ENCODE measurements at regions not wholly inside any gene's neighbourhood (a gene's known extent, or its start where the extent isn't known, plus 50 kb on each side); places are given as distances from the start of the nearest gene placed in this dataset.

- Histone ChIP-seq H3K27me3 (ENCODE audit: insufficient read depth, low read length) (no peaks in the 10 kb centered on the region), H3K18ac (ENCODE audit: insufficient read length, low read depth, low read length) (no peak overlapping the region), H3K9me3 (ENCODE audit: control insufficient read depth, low read depth, low read length) (no peaks in the 10 kb centered on the region), H3K79me2 (ENCODE audit: insufficient read depth, low read length) (no peaks in the 10 kb centered on the region), H3T11ph (ENCODE audit: low read length) (no peak overlapping the region), H4K20me1 (ENCODE audit: control insufficient read depth, insufficient read depth, insufficient read length) (no peaks in the 10 kb centered on the region), H3K79me1 (ENCODE audit: insufficient read depth, low read depth, low read length, poor library complexity, severe bottlenecking) (no peaks in the 10 kb centered on the region), H2AFZ (ENCODE audit: low read length) (no peak overlapping the region), H3K23ac (ENCODE audit: insufficient read length, low read depth, low read length) (no peak overlapping the region), H3K14ac (ENCODE audit: insufficient read depth, low read length) (no peak overlapping the region), H4K91ac (ENCODE audit: insufficient read length, low read depth, low read length) (no peak overlapping the region), H2AK5ac (ENCODE audit: insufficient read length, low read length) (no peak overlapping the region), H2BK5ac (ENCODE audit: insufficient read length, low read length) (no peak overlapping the region), H2BK20ac (ENCODE audit: low read depth, low read length, poor library complexity, severe bottlenecking) (no peak overlapping the region), H2BK120ac (ENCODE audit: low read depth, low read length, poor library complexity, severe bottlenecking) (no peak overlapping the region), H3K23me2 (ENCODE audit: insufficient read length, low read depth, low read length, poor library complexity, severe bottlenecking) (no peaks in the 10 kb centered on the region), H3K4me1 (ENCODE audit: insufficient read depth, low read length) (no peaks in the 10 kb centered on the region), H3K4ac (ENCODE audit: low read depth, low read length) (no peak overlapping the region), H2BK15ac (ENCODE audit: low read depth, low read length) (no peak overlapping the region), H4K5ac (ENCODE audit: insufficient read length, low read depth, low read length) (no peak overlapping the region), H3K9ac (ENCODE audit: extremely low read depth, insufficient read length, low read length) (no peak overlapping the region), H3K27ac (ENCODE audit: insufficient read length, low read depth, low read length) (no peak overlapping the region), H2BK12ac (ENCODE audit: insufficient read length, low read depth, low read length) (no peak overlapping the region), H3K4me2 (ENCODE audit: insufficient read depth, insufficient read length, low read length) (no peak overlapping the region), H3K56ac (ENCODE audit: insufficient read length, low read depth, low read length) (no peak overlapping the region), H4K8ac (replicated peaks; ENCODE audit: insufficient read length, low read depth, low read length) (no peak overlapping the region)
- Mint-ChIP-seq H3K4me3 (no peak overlapping the region), H3K4me1 (peaks cover 5% of the 10 kb centered on the region in 2 experiments; a peak in 2 of 4 replicates), H3K27me3 (ENCODE audit: low read depth) (peaks cover 18% of the 10 kb centered on the region), H3K9me3 (no peaks in the 10 kb centered on the region), H3K36me3 (ENCODE audit: insufficient read depth in 1 of 3, low read depth in 3 of 3) (no peaks in the 10 kb centered on the region), H3K27ac (peak overlapping the region in 1 of 3 experiments; percentile 41; a peak in 1 of 7 replicates)
- WGBS (ENCODE audit: extremely low coverage, insufficient read length, low lambda C conversion rate), result no CpG with 5 or more reads among the region's 7 CpGs
- TF ChIP-seq CTCF (conservative IDR thresholded peaks at IDR 0.05), result no peak
- no peak for DNase-seq
Measured at GRCh38 chr1:34645109-34645688, 109.6 kb upstream of the GJB5 start.

All from H9 (cell line).